Tibial nerve (tissue), 4 donors: ENCODE measurements at regions not wholly inside any gene's neighbourhood (a gene's known extent, or its start where the extent isn't known, plus 50 kb on each side); places are given as distances from the start of the nearest gene placed in this dataset.

Experiments
- DNase-seq, 2 donors: peaks; one replicate each; pipeline ENCODE4 v3.0.0-alpha.2; 2019; ENCODE audit warnings: low spot score in 2 of 2
- H3K27ac ChIP-seq, 4 donors: fragments of 200-600 bp; sonication (generic) in 3 of 4; one replicate each; pipeline ENCODE4 v1.5.1; 2017 to 2019; ENCODE audit warnings: mild to moderate bottlenecking in 1 of 4
- H3K27me3 ChIP-seq, 2 donors: fragments of 200-600 bp; sonication (generic) in 1 of 2; one replicate each; pipeline versions ENCODE4 v1.5.1 to v1.6.0; 2017 to 2019
- H3K36me3 ChIP-seq, 3 donors: fragments of 200-600 bp; sonication (generic); one replicate each; pipeline ENCODE4 v1.5.1; 2018 to 2019
- H3K4me1 ChIP-seq, 4 donors: fragments of 200-600 bp; sonication (generic) in 3 of 4; one replicate each; pipeline ENCODE4 v1.5.1; 2017 to 2019
- H3K4me3 ChIP-seq, 4 donors: fragments of 200-600 bp; sonication (generic) in 3 of 4; one replicate each; pipeline ENCODE4 v1.5.1; 2017 to 2019; ENCODE audit warnings: mild to moderate bottlenecking in 1 of 4, moderate library complexity in 1 of 4
- H3K9me3 ChIP-seq, 4 donors: fragments of 200-600 bp; sonication (generic) in 3 of 4; one replicate each; pipeline ENCODE4 v1.5.1; 2017 to 2019
- CTCF ChIP-seq, 5 experiments: fragments of 200-600 bp in 3 of 5; fragments of 450-650 bp in 2 of 5; sonication (generic) in 3 of 5; IDR thresholded peaks; one replicate each; pipeline ENCODE4 v1.5.1; 2016 to 2019; ENCODE audit warnings: antibody characterized with exemption in 5 of 5, mild to moderate bottlenecking in 3 of 5, moderate library complexity in 2 of 5
- EP300 ChIP-seq, 2 donors: sonication (generic); formaldehyde crosslinking; IDR thresholded peaks; one replicate each; pipeline ENCODE4 v1.6.1; 2017; ENCODE audit warnings: antibody characterized with exemption in 2 of 2, mild to moderate bottlenecking in 1 of 2
- POLR2A ChIP-seq, 2 donors: fragments of 450-650 bp; IDR thresholded peaks; one replicate each; pipeline ENCODE4 v1.6.1; 2017; ENCODE audit warnings: antibody characterized with exemption in 2 of 2, mild to moderate bottlenecking in 2 of 2, moderate library complexity in 2 of 2
- WGBS, 2 donors: methylation state at CpG; one replicate each; pipeline ENCODE4 v1.1.5; 2018; 5-methylcytosine and 5-hydroxymethylcytosine counted together

- Histone ChIP-seq H3K4me1 (peaks cover 0 to 6% (median 2%) of the 10 kb centered on the region in 4 donors), H3K9me3 (no peaks in the 10 kb centered on the region), H3K27me3 (no peaks in the 10 kb centered on the region), H3K4me3 (no peak overlapping the region), H3K27ac (no peak overlapping the region), H3K36me3 (no peaks in the 10 kb centered on the region)
- TF ChIP-seq CTCF (IDR thresholded peaks at IDR 0.05) (no peak), EP300 (IDR thresholded peaks at IDR 0.05) (no peak), POLR2A (IDR thresholded peaks at IDR 0.05) (no peak)
- DNase-seq, result no peak
- 10 to 18% methylated on average over 2 of the region's 2 CpGs for WGBS, 2 donors
Measured at GRCh38 chr3:75332794-75333193, 331.3 kb upstream of the FRG2C start.

- no peaks in the 10 kb centered on the region for H3K27me3 ChIP-seq
- H3K4me3 ChIP-seq, result no peak overlapping the region
- WGBS, 2 donors, result 91% methylated on average over 3 of the region's 3 CpGs
- H3K4me1 ChIP-seq, result peaks cover 0 to 6% (median 2%) of the 10 kb centered on the region in 4 donors
- TF ChIP-seq EP300 (IDR thresholded peaks at IDR 0.05) (no peak), POLR2A (IDR thresholded peaks at IDR 0.05) (no peak), CTCF (IDR thresholded peaks at IDR 0.05) (no peak)
- H3K27ac ChIP-seq, result no peak overlapping the region
- DNase-seq, result no peak
- no peaks in the 10 kb centered on the region for H3K36me3 ChIP-seq
- H3K9me3 ChIP-seq, result no peaks in the 10 kb centered on the region
Measured at GRCh38 chr3:75334299-75334698, 329.8 kb upstream of the FRG2C start.

GRCh38 chr3:75337226-75337900, 326.8 kb upstream of the FRG2C start:
- Histone ChIP-seq H3K4me1 (peaks cover 0 to 9% (median 2%) of the 10 kb centered on the region in 4 donors), H3K27me3 (no peaks in the 10 kb centered on the region)
- 74 to 75% methylated on average over 3 of the region's 3 CpGs for WGBS, 2 donors

GRCh38 chr3:75338342-75338741, 325.8 kb upstream of the FRG2C start:
- Histone ChIP-seq H3K9me3 (no peaks in the 10 kb centered on the region), H3K4me1 (peaks cover 0 to 3% (median 0%) of the 10 kb centered on the region in 4 donors), H3K27me3 (no peaks in the 10 kb centered on the region), H3K4me3 (no peak overlapping the region), H3K36me3 (no peaks in the 10 kb centered on the region), H3K27ac (no peak overlapping the region)
- WGBS, 2 donors, result 89 to 97% methylated on average over 3 of the region's 3 CpGs
- DNase-seq, result no peak
- TF ChIP-seq POLR2A (IDR thresholded peaks at IDR 0.05) (no peak), CTCF (IDR thresholded peaks at IDR 0.05) (no peak), EP300 (IDR thresholded peaks at IDR 0.05) (no peak)

More at GRCh38 chr3:75337226-75337900, 326.8 kb upstream of the FRG2C start:
- Histone ChIP-seq H3K36me3 (no peaks in the 10 kb centered on the region), H3K9me3 (no peaks in the 10 kb centered on the region), H3K4me3 (no peak overlapping the region), H3K27ac (no peak overlapping the region)
- DNase-seq, result no peak
- TF ChIP-seq POLR2A (IDR thresholded peaks at IDR 0.05) (no peak), CTCF (IDR thresholded peaks at IDR 0.05) (no peak), EP300 (IDR thresholded peaks at IDR 0.05) (no peak)

GRCh38 chr3:75341324-75342067, 322.6 kb upstream of the FRG2C start:
- DNase-seq, result no peak
- H3K9me3 ChIP-seq, result no peaks in the 10 kb centered on the region
- H3K27me3 ChIP-seq, result no peaks in the 10 kb centered on the region
- WGBS, 2 donors, result 42 to 54% methylated on average over 12 of the region's 12 CpGs
- TF ChIP-seq EP300 (IDR thresholded peaks at IDR 0.05) (no peak), POLR2A (IDR thresholded peaks at IDR 0.05) (no peak), CTCF (IDR thresholded peaks at IDR 0.05) (no peak)
- peaks cover 0 to 3% (median 0%) of the 10 kb centered on the region in 4 donors for H3K4me1 ChIP-seq
- no peak overlapping the region for H3K27ac ChIP-seq
- no peaks in the 10 kb centered on the region for H3K36me3 ChIP-seq
- H3K4me3 ChIP-seq, result no peak overlapping the region
